B cell (primary cell): ENCODE measurements at regions not wholly inside any gene's neighbourhood (a gene's known extent, or its start where the extent isn't known, plus 50 kb on each side); places are given as distances from the start of the nearest gene placed in this dataset.

Experiments used
- EZH2 ChIP-seq: IDR thresholded peaks from 2 replicates; pipeline ENCODE4 v1.6.1; 2012; ENCODE audit warnings: borderline replicate concordance, low read depth, mild to moderate bottlenecking, moderate library complexity, low read length; ENCODE audit not compliant: insufficient read depth, poor library complexity, severe bottlenecking
- TF ChIP-seq, protein P1 (sequence below): fragments of 200-600 bp; IDR thresholded peaks from one replicate; pipeline ENCODE4 v1.8.0; 2022; ENCODE audit warnings: antibody characterized with exemption, mild to moderate bottlenecking

DNA sequence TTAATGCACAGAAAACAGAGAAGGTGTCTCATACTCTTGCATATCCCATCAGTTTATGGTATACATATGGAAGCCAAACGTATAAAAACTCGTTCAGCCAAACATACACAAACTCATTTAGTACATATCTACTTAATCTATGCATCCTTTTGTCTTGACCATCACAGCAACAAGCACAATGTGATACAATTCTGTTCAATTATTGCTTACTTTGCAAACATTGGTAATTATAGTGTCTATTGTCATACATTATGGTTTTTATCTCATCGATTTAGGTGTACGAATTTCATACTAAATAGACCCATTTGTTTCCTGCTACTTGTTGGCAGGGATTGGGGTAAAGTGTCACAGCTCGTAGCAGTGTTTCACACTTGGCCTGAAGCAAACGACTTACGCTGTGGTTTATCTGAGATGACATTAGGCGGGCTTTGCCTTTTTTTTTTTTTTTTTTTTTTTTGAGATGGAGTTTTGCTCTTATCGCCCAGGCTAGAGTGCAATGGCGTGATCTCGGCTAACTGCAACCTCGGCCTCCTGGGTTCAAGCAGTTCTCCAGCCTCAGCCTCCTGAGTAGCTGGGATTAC lies 425.9 kb upstream of the JARID2 start:
- TF ChIP-seq, protein P1, sequence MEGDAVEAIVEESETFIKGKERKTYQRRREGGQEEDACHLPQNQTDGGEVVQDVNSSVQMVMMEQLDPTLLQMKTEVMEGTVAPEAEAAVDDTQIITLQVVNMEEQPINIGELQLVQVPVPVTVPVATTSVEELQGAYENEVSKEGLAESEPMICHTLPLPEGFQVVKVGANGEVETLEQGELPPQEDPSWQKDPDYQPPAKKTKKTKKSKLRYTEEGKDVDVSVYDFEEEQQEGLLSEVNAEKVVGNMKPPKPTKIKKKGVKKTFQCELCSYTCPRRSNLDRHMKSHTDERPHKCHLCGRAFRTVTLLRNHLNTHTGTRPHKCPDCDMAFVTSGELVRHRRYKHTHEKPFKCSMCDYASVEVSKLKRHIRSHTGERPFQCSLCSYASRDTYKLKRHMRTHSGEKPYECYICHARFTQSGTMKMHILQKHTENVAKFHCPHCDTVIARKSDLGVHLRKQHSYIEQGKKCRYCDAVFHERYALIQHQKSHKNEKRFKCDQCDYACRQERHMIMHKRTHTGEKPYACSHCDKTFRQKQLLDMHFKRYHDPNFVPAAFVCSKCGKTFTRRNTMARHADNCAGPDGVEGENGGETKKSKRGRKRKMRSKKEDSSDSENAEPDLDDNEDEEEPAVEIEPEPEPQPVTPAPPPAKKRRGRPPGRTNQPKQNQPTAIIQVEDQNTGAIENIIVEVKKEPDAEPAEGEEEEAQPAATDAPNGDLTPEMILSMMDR = no peak
- TF ChIP-seq EZH2 = no peak
